ENCODE measurements at regions not wholly inside any gene's neighbourhood (a gene's known extent, or its start where the extent isn't known, plus 50 kb on each side); places are given as distances from the start of the nearest gene placed in this dataset.

DNA sequence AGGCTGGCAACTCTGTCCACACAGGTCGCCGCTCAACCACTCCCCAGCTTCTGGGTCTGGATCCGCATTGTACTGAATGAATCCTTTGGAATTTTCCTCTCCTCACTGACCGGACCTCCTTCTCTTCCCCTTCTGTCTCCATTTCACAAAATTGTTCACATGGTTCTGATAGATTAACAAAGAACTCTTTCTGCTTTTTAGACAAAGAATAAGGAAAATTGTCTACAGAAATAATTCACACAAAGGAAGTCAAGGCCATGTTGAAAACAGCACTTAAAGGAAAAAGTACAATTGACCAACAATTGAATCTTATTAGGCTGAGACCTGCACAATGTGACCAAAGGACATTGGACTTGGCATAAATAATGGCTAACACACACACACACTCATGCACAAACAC, 73.6 kb upstream of the GLI2 start:
- intact Hi-C loops (cut with DNase I; ENCODE audit: low total_unique reads): no loop called here
- Histone ChIP-seq H3K36me3 (no peaks in the 10 kb centered on the region), H3K27ac (no peak overlapping the region), H3K4me3 (no peak overlapping the region), H3K9me3 (peaks cover 0 to 15% (median 8%) of the 10 kb centered on the region in 3 donors), H3K4me1 (peaks cover 0 to 15% (median 3%) of the 10 kb centered on the region in 4 donors), H3K27me3 (peaks cover 0 to 7% of the 10 kb centered on the region in 2 donors)
- TF ChIP-seq, protein P1, sequence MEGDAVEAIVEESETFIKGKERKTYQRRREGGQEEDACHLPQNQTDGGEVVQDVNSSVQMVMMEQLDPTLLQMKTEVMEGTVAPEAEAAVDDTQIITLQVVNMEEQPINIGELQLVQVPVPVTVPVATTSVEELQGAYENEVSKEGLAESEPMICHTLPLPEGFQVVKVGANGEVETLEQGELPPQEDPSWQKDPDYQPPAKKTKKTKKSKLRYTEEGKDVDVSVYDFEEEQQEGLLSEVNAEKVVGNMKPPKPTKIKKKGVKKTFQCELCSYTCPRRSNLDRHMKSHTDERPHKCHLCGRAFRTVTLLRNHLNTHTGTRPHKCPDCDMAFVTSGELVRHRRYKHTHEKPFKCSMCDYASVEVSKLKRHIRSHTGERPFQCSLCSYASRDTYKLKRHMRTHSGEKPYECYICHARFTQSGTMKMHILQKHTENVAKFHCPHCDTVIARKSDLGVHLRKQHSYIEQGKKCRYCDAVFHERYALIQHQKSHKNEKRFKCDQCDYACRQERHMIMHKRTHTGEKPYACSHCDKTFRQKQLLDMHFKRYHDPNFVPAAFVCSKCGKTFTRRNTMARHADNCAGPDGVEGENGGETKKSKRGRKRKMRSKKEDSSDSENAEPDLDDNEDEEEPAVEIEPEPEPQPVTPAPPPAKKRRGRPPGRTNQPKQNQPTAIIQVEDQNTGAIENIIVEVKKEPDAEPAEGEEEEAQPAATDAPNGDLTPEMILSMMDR (IDR thresholded peaks at IDR 0.05): no peak
- DNase-seq: no peak

DNA sequence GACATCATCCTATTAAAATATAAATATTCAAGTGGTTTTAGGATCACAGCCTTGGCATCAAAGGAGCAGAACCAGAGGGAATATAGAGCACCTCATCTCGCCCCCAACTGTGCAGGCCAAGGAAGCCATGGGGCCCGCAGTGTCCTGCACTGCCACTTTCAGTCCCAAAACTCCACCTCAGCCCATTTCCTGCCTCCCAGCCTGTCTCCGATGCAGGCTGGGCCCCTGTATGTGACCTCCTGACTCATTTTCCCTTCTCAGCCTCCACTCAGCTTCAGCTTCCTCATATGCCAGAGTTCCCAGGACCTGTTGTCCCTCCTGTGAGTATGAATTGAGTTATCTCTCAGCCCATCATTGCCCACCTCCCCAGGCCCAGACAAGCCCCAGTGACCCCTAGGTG, 72.9 kb upstream of the GLI2 start:
- Histone ChIP-seq H3K4me1 (peaks cover 0 to 15% (median 3%) of the 10 kb centered on the region in 4 donors), H3K36me3 (no peaks in the 10 kb centered on the region), H3K27me3 (peaks cover 0 to 7% of the 10 kb centered on the region in 2 donors), H3K27ac (no peak overlapping the region), H3K9me3 (peaks cover 0 to 16% (median 11%) of the 10 kb centered on the region in 3 donors), H3K4me3 (no peak overlapping the region)
- intact Hi-C loops (cut with DNase I; ENCODE audit: low total_unique reads): no loop called here
- DNase-seq: no peak
- TF ChIP-seq, protein P1 (IDR thresholded peaks at IDR 0.05): no peak

DNA sequence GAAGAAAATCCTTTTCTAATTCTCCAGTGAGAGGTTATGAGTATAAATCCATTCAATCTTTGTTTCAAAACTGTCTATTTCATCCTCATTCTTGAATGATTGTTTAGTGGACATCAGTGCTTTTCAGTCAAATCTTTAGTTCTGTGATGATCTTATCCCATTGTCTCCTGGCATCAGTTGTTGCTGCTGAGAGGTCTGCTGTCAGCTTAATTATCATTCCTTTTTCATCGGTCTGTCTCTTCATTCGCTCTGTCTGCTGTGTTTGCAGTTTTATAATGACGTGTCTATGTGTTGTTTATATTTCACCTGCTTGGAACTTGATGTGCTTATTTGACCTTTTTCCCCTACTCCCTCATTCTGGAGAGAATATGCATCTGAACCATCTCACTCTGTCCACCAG, 69.2 kb upstream of the GLI2 start:
- intact Hi-C loops (cut with DNase I; ENCODE audit: low total_unique reads): no loop called here
- TF ChIP-seq, protein P1 (IDR thresholded peaks at IDR 0.05): no peak
- DNase-seq: no peak

DNA sequence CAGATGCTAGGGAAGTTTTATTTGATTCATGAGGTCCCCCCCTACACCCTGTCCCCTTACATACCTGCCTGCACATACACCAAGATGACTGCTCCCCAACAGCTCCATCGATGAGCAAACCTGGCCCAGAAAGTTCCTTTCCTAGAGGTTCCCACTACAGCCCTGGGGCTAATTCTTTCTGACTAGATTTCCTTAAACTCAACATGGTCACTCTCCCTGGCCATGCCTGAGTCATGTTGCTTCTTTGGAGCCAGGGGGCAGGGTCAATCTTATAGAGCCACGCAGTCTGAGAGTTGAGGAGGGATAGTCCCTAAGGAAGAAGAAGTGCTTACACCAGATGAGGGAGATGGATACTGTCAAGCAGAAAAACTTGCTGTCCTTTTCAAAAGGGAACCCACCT, 67.7 kb upstream of the GLI2 start:
- H3K27ac ChIP-seq: no peak overlapping the region
- TF ChIP-seq, protein P1 (IDR thresholded peaks at IDR 0.05): no peak
- H3K27me3 ChIP-seq: peaks cover 0 to 34% of the 10 kb centered on the region in 2 donors
- H3K4me3 ChIP-seq: no peak overlapping the region
- H3K4me1 ChIP-seq: peaks cover 0 to 22% (median 0%) of the 10 kb centered on the region in 4 donors
- intact Hi-C loops (cut with DNase I; ENCODE audit: low total_unique reads): no loop called here
- DNase-seq: no peak
- H3K9me3 ChIP-seq: peaks cover 0 to 16% (median 11%) of the 10 kb centered on the region in 3 donors
- H3K36me3 ChIP-seq: no peaks in the 10 kb centered on the region

More for the DNA sequence above, 69.2 kb upstream of the GLI2 start:
- H3K27me3 ChIP-seq: peaks cover 0 to 25% of the 10 kb centered on the region in 2 donors
- no peak overlapping the region for H3K27ac ChIP-seq
- no peak overlapping the region for H3K4me3 ChIP-seq
- H3K4me1 ChIP-seq: peaks cover 0 to 26% (median 2%) of the 10 kb centered on the region in 4 donors
- peaks cover 0 to 16% (median 11%) of the 10 kb centered on the region in 3 donors for H3K9me3 ChIP-seq
- H3K36me3 ChIP-seq: no peaks in the 10 kb centered on the region

DNA sequence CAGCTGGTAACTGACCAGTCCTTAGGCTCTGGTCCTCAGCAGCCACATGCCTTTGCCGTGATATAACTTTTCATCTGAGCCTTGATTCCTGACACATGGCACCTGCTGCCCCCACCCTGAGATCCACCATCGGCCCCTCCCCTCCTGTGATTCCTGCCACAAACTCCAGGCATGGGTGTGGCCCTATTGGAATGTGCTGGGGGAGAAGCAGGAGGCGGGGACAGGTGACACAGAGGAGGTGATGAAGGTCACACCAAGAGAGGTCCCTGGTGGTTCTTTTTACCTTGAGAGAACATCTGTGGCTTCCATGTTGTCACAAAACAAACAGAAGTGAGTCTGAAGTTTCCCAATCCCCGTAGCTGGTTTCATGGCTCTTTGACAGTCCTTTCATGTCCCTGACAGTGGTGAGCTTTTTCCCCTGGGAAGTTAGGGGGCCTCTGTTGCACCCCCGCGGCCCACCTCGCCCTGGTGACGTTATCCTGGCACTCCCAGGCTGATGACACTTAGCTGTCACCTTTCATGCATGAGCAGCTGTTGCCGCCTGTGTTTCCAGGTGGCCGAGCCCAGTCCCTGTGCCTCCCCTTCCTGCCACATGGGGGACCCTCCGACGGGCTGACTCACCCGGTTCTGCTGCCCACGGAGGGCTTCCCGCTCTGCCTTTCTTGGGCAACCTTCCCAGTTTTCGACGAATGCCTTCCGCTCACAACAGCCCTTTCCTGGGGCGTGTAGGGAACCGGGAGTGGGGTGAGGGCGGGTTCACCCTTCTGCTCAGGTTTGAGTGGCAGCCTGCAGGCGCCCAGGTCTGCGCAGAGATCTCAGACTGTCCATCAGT, 66.3 kb upstream of the GLI2 start:
- peaks cover 0 to 22% (median 0%) of the 10 kb centered on the region in 4 donors for H3K4me1 ChIP-seq
- no peak overlapping the region for H3K4me3 ChIP-seq
- H3K9me3 ChIP-seq: peaks cover 0 to 16% (median 11%) of the 10 kb centered on the region in 3 donors
- no peak overlapping the region for H3K27ac ChIP-seq
- DNase-seq: no peak
- TF ChIP-seq, protein P1 (IDR thresholded peaks at IDR 0.05): no peak
- intact Hi-C loops (cut with DNase I; ENCODE audit: low total_unique reads): no loop called here
- H3K27me3 ChIP-seq: peaks cover 0 to 42% of the 10 kb centered on the region in 2 donors
- no peaks in the 10 kb centered on the region for H3K36me3 ChIP-seq

All from tibial artery (tissue), 4 donors.